Aorta (tissue), 5 donors: ENCODE measurements at regions not wholly inside any gene's neighbourhood (a gene's known extent, or its start where the extent isn't known, plus 50 kb on each side); places are given as distances from the start of the nearest gene placed in this dataset.

Experiments
- ATAC-seq: fragments of 200-7000 bp; cut with Tn5 transposase; one replicate; pipeline ENCODE4 v1.9.1; 2022; ENCODE audit warnings: moderate library complexity; ENCODE audit not compliant: low FRiP score
- DNase-seq, 2 donors: peaks; one replicate each; pipeline ENCODE4 v3.0.0-alpha.2; 2020
- H3K27ac ChIP-seq, 2 donors: one replicate each; pipeline ENCODE4 v1.5.1; 2013; ENCODE audit warnings: low read length in 2 of 2, mild to moderate bottlenecking in 2 of 2, moderate library complexity in 2 of 2, control low read depth in 1 of 2, inconsistent platforms in 1 of 2, low read depth in 1 of 2
- H3K27me3 ChIP-seq, 2 donors: one replicate each; pipeline ENCODE4 v1.6.1; 2013; ENCODE audit warnings: control low read depth in 1 of 2, low read length in 1 of 2, mild to moderate bottlenecking in 1 of 2, moderate library complexity in 1 of 2; ENCODE audit not compliant: insufficient read depth in 2 of 2, control insufficient read depth in 1 of 2
- H3K36me3 ChIP-seq, 2 donors: one replicate each; pipeline ENCODE4 v1.6.1; 2013; ENCODE audit warnings: control low read depth in 1 of 2, low read length in 1 of 2, mild to moderate bottlenecking in 1 of 2; ENCODE audit not compliant: insufficient read depth in 2 of 2, control insufficient read depth in 1 of 2
- H3K4me1 ChIP-seq, 2 donors: one replicate each; pipeline ENCODE4 v1.6.1; 2013; ENCODE audit warnings: low read length in 2 of 2, control low read depth in 1 of 2, mild to moderate bottlenecking in 1 of 2, moderate library complexity in 1 of 2; ENCODE audit not compliant: insufficient read depth in 2 of 2, control insufficient read depth in 1 of 2
- H3K4me3 ChIP-seq, 2 donors: one replicate each; pipeline ENCODE4 v1.5.1; 2013; ENCODE audit warnings: low read length in 2 of 2, control low read depth in 1 of 2, mild to moderate bottlenecking in 1 of 2
- H3K9me3 ChIP-seq: one replicate; pipeline ENCODE4 v1.6.1; 2013; ENCODE audit warnings: mild to moderate bottlenecking, low read length; ENCODE audit not compliant: control insufficient read depth
- WGBS, 2 donors: extraction: QIAGEN DNeasy Blood & Tissue Kit; methylation state at CpG; one replicate each; pipeline ENCODE4 v1.1.7; 2013; 5-methylcytosine and 5-hydroxymethylcytosine counted together
- intact Hi-C, 2 donors: fragments of 100-400 bp; cut with DNase I; formaldehyde crosslinking; loops; one replicate each; pipeline versions ENCODE4 v1.14.2 to v1.15.0; 2022
- donor health status: healthy with polysubstance abuse.
- donor health status: Bipolar disorder and iron deficiency.
- donor health status: DM: no; HTN: no; CAD: no.
- donor health status: DM: no; HTN: no; CAD: no.
- donor health status: DM: yes; HTN: yes; CAD: no.

GRCh38 chr4:174036111-174036510, 247.4 kb downstream of the FBXO8 start:
- H3K27me3 ChIP-seq = no peaks in the 10 kb centered on the region
- ATAC-seq = no peak
- no peaks in the 10 kb centered on the region for H3K4me1 ChIP-seq
- no peak for DNase-seq
- H3K36me3 ChIP-seq = no peaks in the 10 kb centered on the region
- no peak overlapping the region for H3K27ac ChIP-seq
- WGBS, 2 donors = 58 to 69% methylated on average over 2 of the region's 2 CpGs
- H3K9me3 ChIP-seq = no peaks in the 10 kb centered on the region
- no peak overlapping the region for H3K4me3 ChIP-seq
- intact Hi-C loops = no loop called here

GRCh38 chr4:174023641-174024040, 259.8 kb downstream of the FBXO8 start:
- DNase-seq (no peak), ATAC-seq (no peak)
- no peak overlapping the region for H3K4me3 ChIP-seq
- H3K4me1 ChIP-seq = no peaks in the 10 kb centered on the region
- no peak overlapping the region for H3K27ac ChIP-seq
- 45 to 48% methylated on average over 2 of the region's 2 CpGs for WGBS, 2 donors
- H3K9me3 ChIP-seq = no peaks in the 10 kb centered on the region
- no peaks in the 10 kb centered on the region for H3K36me3 ChIP-seq
- intact Hi-C loops = no loop called here
- no peaks in the 10 kb centered on the region for H3K27me3 ChIP-seq

- H3K27ac ChIP-seq = no peak overlapping the region
- no peaks in the 10 kb centered on the region for H3K4me1 ChIP-seq
- no peaks in the 10 kb centered on the region for H3K27me3 ChIP-seq
- DNase-seq = no peak
- no peaks in the 10 kb centered on the region for H3K36me3 ChIP-seq
- 90 to 92% methylated on average over 7 of the region's 7 CpGs for WGBS, 2 donors
- intact Hi-C loops = no loop called here
- no peak overlapping the region for H3K4me3 ChIP-seq
- ATAC-seq = no peak
- H3K9me3 ChIP-seq = no peaks in the 10 kb centered on the region
Measured at GRCh38 chr4:174018236-174018635, 265.2 kb downstream of the FBXO8 start.

- Histone ChIP-seq H3K4me3 (no peak overlapping the region), H3K36me3 (no peaks in the 10 kb centered on the region), H3K9me3 (no peaks in the 10 kb centered on the region), H3K27ac (no peak overlapping the region), H3K27me3 (no peaks in the 10 kb centered on the region), H3K4me1 (no peaks in the 10 kb centered on the region)
- 96 to 98% methylated on average over 2 of the region's 2 CpGs for WGBS, 2 donors
- intact Hi-C loops = no loop called here
- ATAC-seq = no peak
- no peak for DNase-seq
Measured at GRCh38 chr4:174016251-174016650, 267.2 kb downstream of the FBXO8 start.

GRCh38 chr4:174012886-174013259, 270.6 kb downstream of the FBXO8 start:
- DNase-seq (no peak), ATAC-seq (no peak)
- no peak overlapping the region for H3K4me3 ChIP-seq
- H3K36me3 ChIP-seq = no peaks in the 10 kb centered on the region
- H3K9me3 ChIP-seq = no peaks in the 10 kb centered on the region
- intact Hi-C loops = no loop called here
- no peaks in the 10 kb centered on the region for H3K4me1 ChIP-seq
- H3K27me3 ChIP-seq = no peaks in the 10 kb centered on the region
- no peak overlapping the region for H3K27ac ChIP-seq

GRCh38 chr4:174012135-174012885, 271.2 kb downstream of the FBXO8 start:
- Histone ChIP-seq H3K36me3 (no peaks in the 10 kb centered on the region), H3K4me3 (no peak overlapping the region), H3K27me3 (no peaks in the 10 kb centered on the region), H3K9me3 (no peaks in the 10 kb centered on the region), H3K4me1 (no peaks in the 10 kb centered on the region), H3K27ac (no peak overlapping the region)
- intact Hi-C loops = no loop called here
- DNase-seq (no peak), ATAC-seq (no peak)
- WGBS, 2 donors = 70 to 75% methylated on average over 4 of the region's 4 CpGs

- Histone ChIP-seq H3K4me1 (no peaks in the 10 kb centered on the region), H3K27ac (no peak overlapping the region), H3K36me3 (no peaks in the 10 kb centered on the region), H3K4me3 (no peak overlapping the region), H3K27me3 (no peaks in the 10 kb centered on the region), H3K9me3 (no peaks in the 10 kb centered on the region)
- WGBS, 2 donors = 76 to 81% methylated on average over 3 of the region's 3 CpGs
- no peak for ATAC-seq
- DNase-seq = no peak
- intact Hi-C loops = no loop called here
Measured at GRCh38 chr4:174010547-174010946, 272.9 kb downstream of the FBXO8 start.

GRCh38 chr4:174009686-174010451, 273.6 kb downstream of the FBXO8 start:
- Histone ChIP-seq H3K4me3 (no peak overlapping the region), H3K27ac (no peak overlapping the region), H3K4me1 (no peaks in the 10 kb centered on the region), H3K9me3 (no peaks in the 10 kb centered on the region), H3K27me3 (no peaks in the 10 kb centered on the region), H3K36me3 (no peaks in the 10 kb centered on the region)
- intact Hi-C loops = no loop called here
- 48 to 49% methylated on average over 3 of the region's 3 CpGs for WGBS, 2 donors
- no peak for DNase-seq
- no peak for ATAC-seq

- ATAC-seq = no peak
Measured at GRCh38 chr4:174005422-174005821, 278.0 kb downstream of the FBXO8 start.

More at GRCh38 chr4:174005422-174005821, 278.0 kb downstream of the FBXO8 start:
- H3K4me1 ChIP-seq = no peaks in the 10 kb centered on the region
- WGBS, 2 donors = 22 to 26% methylated on average over 3 of the region's 3 CpGs
- no peaks in the 10 kb centered on the region for H3K9me3 ChIP-seq
- no peak overlapping the region for H3K27ac ChIP-seq
- H3K4me3 ChIP-seq = no peak overlapping the region
- no peaks in the 10 kb centered on the region for H3K27me3 ChIP-seq
- intact Hi-C loops = no loop called here
- no peak for DNase-seq
- no peaks in the 10 kb centered on the region for H3K36me3 ChIP-seq
